COR-L47 (cell line): ENCODE measurements at regions not wholly inside any gene's neighbourhood (a gene's known extent, or its start where the extent isn't known, plus 50 kb on each side); places are given as distances from the start of the nearest gene placed in this dataset.
"Not testable (repeated sequence)": the region's sequence is repeated elsewhere in the genome, so short reads cannot be mapped to it uniquely, and the experiment has no call there.

Experiments
- DNase-seq: peaks from one replicate; lab custom pipeline; 2025; lab: John Stamatoyannopoulos, UW

DNA sequence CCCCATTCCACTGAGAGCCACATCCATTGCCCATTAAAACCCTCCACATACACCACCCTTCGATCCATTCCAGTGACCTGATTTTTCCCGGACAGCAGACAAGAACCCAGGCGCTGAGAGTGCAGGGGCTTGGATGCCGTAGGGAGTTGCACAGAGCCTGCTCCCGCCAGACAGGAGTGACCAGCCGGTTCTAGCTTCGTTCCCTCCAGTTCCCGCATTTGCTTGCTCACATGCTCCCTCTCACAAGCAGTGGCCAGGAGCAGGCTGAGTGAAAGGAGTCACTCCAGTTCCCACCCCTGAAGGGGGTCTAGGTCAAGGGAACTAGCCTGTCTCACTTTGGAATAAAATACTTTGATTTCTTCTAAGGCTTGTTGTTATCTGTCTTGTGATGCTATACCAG, 119.5 kb downstream of the SKIDA1 start:
- no peak for DNase-seq

DNA sequence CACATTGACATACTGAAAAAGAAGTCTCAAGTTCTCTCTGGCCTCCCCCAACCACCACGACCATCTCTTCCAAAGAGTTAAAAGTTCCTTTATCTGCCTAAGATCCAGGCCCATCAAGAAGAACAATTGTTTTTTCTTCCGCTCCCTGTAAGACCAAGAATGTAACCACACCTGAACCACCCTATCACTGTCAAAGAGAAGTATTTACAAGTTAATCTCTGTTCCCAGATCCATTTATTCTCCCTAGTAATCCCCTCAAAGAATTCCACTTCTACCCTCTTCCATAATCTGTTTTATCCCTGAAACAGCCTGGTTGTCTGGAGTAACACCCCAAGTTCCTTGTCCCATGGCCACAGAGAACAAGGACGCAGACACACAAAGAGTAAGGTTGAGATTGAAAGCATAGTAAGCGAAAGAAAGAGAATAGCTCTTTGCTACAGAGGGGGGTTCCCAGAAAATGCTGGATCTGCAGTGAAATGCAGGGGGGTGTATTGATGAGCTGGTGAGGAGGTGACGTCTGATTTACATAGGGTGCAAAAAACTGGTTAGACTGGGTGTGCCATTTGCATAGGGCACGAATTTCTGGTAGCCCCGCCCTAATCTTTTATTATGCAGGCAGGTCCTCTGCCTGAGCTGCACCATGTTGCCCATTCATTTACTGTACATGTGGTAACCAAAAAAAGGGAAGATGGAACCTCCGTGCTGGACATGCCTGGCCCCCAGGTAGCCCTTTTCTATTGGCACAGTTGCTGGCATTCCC, 122.0 kb downstream of the SKIDA1 start:
- no peak for DNase-seq

DNA sequence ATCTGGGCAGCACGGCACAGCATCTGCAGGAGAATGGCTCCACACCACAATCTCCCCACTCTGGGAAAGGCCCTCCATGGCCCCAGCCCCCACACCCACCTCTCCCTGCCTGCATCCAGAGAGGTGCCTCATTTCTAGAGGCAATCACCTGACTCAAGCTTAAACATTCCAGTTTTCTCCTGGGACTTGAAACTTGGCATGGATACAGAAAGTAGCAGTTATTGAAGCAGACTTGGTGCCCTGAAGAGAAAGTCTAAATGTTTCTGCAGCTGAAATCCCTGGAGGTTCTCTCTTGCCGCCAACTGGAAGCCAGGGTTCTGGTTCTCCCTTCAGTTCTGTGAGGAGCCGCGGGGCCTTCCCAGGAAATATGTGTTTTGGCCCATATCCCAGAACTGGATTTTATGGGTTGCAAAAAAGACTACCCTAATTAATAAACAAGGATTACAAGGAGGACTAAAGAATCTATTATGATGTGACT, 122.8 kb downstream of the SKIDA1 start:
- no peak for DNase-seq

DNA sequence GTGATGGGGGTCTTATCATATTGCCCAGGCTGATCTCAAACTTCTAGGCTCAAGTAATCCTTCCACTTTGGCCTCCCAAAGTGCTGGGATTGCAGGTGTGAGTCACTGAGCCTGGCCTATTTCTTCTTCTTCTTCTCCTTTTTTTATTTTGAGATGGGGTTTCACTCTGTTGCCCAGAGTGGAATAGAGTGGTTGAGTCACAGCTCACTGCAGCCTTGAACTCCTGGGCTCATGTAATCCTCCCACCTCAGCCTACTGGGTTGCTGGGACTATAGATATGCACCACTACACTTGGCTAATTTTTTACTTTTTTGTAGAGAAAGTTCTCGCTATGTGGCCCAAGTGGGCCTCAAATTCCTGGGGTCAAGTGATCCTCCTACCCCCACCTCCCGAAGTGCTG, 124.3 kb downstream of the SKIDA1 start:
- no peak for DNase-seq

DNA sequence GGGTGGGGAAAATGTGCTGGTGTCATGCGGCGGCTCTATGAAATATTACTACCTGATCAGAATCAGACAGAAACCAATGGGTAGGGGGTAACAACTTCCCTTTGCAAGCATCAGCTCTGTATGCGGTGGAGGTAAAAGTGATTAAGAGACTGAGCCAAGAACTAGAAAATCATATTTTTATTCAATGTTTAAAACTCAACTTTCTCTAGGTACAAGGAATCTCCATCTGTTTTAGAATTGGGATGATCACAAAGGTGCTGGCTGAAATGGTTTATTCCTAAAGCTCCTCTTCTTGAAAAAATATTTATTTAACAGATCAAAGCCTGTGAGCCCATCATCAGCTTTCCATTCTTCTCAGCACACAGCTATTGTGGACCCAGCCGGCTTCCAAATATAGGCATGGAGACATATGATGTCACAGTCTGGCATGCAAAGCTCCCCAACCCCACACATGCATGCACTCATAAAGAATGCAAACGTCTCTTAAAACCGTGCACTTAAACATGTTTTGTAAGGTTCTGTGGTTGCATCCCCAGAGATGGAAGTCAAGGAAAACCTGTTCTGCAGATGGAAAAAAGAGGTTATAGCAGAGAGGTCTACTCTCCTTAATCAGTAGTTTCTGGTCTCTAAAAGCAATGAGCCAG, 126.0 kb downstream of the SKIDA1 start:
- no peak for DNase-seq

DNA sequence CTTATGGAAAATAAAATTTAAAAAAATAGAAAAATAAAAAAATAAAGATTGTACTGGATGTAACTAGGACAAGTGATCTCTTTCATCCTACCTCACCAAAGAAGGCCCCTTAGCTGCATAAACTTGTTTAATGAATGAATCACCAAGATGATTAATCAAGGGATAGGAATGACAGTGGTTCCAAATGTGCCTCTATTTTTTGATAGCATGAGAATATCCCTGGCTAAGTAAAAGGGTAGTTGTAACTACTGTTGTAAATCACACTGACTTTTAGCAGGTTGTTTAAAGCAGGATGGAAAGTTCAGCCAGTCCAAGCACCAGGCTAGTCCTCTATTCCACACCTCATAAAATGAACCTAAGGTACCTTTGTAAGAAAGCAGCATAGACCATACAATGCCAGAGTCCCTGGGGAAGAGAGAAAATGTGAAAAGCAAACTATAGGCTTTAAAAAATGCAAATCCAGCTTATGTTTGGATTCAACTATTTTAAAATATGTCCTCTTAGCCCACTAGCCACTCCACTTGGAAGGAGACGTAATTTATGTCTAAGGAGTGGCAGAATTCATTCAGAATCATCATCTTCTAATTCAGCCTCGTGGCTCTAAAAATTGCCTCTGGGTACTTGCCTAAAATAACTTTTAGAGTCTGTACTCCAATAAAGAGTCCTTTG, 126.8 kb downstream of the SKIDA1 start:
- no peak for DNase-seq

DNA sequence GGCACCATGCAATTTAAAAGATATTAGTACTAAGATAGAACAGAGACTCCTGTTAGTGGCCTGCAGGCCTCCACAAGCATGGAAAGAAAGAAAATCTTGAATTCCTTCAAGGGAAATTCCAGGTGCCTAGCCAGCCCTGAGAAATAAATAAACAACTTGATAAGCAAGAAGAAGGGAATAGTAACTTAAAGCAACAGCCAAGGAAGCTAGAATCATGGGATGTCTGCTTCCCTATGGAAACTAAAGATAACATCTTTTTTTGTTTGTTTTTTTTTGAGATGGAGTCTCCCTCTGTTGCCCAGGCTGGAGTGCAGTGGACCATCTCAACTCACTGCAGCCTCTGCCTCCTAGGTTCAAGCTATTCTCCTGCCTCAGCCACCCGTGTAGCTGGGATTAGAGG, 128.6 kb downstream of the SKIDA1 start:
- DNase-seq: no peak

DNA sequence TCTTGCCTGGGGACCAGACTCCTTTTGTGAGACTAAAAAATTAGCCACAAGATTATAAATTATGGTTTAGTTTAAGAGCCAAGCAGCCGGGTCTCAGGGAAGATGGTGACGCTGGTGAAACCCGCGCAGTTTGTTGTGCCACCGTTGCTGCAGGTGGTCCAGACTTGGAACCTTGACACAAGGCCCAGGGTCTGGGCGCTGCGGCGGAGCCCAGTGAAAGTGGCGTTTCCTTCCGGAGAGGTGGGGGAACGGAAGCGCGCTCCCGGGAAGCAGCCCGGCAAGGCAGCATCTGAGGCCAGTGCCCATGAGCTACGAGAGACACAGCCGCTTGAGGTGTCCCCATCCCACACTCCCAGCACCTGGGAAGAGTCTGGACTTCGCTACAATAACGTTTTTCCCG, 131.6 kb downstream of the SKIDA1 start:
- DNase-seq: no peak

DNA sequence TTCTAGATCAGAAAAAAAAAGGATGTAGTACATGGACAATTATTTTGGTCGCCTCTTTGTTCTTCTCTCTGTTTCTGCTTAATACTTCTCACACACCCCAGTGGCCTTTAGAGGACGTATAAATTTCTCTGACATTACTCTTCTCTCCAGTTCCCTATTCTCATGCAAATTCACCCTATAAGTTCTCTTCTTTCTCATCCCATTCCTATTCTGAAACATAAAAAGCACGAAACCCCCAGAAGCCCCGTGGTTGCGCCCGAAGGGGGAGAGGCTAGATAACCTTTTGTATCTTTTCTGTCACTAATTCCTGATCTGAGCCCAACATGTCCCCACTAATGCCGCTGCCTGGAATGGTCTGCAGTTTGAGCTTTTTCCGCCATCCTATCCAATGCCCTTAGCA, 136.9 kb downstream of the SKIDA1 start:
- no peak for DNase-seq

DNA sequence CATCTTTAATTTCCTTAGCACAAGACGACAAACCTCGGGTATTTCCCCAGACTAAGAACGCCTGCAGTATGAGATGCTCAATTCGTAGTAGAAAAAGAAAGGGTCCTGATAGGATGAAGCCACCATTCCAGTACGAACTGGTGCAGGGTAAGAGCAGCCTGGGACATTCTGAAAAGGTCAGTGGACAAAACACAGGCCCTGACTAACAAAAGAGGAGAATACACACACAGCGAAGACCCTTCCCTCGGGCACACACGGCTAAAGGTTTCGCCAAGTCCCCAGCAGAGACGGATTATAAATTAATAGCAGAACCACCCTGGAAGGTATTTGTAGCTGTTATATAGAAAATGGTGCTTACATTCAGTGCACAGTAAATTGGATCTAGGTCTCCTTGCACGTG, 137.6 kb downstream of the SKIDA1 start:
- DNase-seq: no peak

DNA sequence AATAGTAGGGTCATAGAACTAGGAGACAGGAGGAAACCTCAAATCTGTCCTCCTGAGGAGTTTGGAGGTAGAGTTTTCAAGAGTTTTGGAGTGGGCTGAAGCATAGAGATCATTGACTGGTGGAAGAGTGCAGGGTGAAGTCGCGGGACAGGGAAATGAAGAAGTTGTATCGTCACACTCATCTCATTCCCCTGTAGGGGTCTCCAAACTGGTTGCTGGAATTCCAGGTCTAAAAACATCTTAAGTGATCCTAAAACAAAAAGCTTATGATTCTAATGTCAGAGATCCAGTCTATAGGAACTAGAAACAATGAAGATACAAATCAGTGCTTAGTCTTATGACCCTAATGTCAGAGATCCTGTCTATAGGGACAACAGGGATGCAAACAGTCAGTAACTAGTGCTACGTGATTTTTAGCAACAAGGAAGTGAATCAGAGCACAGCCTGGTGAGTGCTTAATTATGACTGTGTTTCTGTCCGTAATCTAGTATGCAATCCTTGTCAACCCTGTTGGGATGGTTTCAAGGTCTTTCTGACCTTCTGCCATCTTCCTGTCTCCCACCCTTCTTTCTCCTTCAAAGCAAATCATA, 139.4 kb downstream of the SKIDA1 start:
- no peak for DNase-seq

DNA sequence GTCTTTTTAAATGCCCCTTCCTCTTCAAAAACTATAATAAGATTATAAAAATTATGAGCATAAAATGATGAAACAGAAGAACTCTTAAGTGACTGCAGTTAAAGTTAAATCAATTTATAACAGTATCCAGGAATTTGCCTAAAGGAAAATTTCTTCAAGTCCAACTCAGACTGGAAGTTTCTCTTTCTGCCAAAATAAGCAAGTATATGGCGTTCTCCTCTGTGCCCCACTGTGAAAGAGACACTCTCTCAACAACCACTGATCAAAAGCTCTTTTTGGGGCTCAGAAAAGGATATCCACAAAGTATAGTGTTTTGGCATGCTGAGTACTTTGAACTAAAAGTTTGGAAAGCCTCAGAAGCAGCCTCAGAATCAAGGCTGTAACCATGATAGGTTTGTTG, 139.9 kb downstream of the SKIDA1 start:
- no peak for DNase-seq

DNA sequence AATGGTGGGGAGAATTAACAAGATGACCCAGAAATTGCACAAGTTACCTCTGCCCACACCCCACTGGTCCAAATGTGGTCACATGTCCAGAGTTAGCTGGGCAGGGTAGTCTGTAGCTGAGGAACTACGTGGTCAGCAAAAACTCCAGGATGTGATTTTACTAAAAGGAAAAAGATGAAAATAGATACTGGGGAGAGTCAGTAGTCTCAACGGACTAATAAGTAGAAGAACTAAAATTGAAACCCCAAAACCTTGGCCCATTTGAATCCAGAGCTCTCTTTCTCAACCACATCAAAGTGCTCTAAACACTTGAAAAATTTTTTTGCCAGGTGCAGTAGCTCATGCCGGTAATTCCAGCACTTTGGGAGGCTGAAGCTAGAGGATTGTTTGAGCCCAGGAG, 146.3 kb downstream of the SKIDA1 start:
- DNase-seq: no peak

DNA sequence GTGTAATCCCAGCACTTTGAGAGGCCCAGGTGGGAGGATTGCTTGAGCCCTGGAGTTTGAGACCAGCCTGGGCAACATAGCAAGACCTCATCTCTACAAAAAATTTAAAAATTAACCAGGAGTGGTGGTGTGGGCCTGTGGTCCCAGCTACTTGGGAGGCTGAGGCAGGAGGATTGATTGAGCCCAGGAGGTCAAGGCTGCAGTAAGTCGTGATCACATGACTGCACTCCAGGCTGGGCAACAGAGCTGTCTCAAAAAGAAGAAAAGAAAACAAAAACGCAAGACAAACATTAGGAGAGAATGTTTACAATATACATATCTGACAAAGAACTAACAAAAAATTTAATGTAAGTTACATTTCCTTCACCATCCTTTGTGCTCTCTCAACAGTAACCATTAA, 150.2 kb downstream of the SKIDA1 start:
- DNase-seq: not testable (repeated sequence)

DNA sequence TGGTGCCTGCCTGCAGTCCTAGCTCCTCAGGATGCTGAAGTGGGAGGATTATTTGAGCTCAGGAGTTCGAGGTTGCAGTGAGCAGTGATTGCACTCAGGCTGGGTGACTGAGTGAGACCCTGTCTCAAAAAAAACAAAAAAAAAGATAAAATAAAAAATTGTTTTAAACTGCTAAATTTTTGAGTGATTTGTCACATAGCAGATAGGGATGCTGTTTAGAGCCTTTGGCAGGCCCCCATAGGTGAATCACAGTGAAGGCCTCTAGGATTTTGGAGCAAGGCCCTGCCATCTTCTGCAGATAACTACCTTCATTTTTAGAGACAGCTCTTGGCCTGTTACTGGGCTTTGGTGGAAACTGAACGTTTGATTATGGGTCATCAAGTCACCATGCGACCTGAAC, 151.6 kb downstream of the SKIDA1 start:
- not testable (repeated sequence) for DNase-seq

DNA sequence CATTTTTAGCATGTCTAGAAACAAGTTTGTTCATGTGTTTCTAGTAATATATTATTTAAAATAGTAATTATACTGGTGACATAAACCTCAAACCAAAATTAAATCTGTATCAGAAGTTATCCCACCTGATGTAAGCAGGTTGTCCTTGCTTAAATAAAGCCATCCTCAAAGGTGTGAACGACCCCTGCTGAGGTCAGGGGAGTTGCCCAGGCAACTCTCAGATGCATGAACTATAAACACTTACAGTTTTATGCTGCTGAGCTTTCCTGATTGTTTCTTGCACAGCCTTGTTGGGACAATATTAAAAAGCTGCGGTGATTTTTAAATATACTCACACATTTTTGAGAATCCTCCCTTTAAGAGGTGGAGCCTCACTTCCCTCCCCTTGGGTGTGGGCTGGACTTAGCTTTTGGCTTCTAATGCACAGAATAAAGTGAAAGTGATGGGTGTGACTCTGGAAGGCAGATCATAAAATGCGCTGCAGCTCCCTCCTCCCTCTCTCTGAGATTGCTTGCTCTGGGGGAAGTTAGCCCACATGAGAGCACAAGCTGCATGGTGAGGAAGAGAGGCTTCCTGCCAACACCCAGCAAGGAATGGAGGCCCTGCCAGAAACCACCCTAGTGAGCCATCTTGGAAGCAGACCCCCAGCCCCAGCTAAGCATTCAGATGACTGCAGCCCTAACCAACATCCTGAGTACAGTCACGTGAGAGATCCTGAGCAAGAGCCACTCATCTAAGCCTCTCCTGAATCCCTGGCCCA, 152.7 kb downstream of the SKIDA1 start:
- no peak for DNase-seq

DNA sequence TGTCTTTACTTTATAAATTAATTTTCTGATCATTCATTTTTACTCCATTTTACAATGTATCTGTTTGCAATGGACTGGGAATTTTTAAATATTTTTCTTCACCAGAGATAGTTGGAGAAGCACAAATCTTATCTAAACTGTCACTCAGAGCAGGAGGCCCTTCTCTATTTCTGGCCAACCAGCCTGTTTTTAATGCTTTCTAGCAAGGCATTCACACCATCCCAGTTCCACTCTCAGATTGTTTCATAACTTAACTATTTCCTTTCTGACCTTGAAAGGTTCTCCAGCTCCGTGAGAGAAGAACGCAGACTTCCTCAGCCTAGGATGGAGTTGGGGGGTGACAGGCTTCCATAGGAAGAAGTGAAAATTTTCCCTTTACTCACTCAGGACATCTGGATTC, 155.8 kb downstream of the SKIDA1 start:
- no peak for DNase-seq

DNA sequence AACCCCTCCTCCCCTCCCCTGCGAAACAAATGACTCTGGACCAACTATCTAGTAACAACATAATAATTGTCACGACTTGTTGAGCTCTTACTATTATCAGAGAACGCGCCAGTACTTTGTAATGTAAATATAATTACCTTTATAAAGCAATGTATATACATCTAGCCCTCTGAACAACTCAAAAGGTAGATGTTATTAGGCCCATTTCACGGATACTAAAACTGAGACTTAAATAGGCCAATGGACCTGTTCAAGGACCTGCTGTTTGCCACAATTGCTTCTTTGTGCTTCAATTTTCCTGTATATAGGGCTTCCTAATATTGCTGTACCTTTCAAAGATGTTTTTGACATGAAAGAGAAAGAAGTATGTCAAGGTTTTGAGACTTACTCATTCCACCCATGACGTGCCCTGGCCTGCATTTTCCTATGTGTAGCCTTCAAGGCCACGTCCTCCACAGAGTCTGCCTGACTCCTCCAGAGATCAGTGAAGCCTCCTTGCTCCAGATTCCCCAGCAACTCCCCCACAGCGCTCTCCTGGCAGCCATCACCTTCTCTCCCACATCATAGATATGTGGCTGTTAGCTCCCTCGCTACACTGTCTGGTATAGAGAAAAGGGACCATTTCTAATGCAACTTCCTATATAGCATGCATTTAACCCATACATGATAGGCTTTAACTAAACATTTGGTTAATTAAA, 156.6 kb downstream of the SKIDA1 start:
- no peak for DNase-seq

DNA sequence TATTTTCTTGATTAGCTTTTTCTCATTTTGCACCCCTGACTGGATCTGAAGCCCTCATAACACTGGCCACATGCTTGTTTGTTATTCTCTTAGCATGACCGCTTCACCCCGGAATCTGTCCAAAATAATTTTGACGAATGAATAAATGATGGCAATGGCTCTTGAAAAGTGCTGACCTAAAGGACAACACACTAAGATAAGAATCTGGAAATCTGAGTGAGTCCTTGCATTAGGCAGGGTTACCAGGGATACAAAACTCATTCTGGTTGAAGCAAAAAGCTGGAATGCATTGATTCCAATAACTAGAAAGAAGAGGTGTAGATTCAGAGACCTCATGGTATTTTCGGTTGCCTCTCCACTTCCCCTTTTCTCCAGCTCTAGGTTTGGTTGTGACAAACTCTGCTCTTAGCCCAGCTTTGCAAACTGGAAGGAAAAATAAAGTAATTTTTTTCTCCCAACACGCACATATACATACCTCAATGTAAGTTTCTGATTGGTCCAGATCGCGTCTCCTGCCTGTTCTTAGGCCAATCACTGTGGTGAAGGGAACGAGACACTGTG, 157.4 kb downstream of the SKIDA1 start:
- no peak for DNase-seq

DNA sequence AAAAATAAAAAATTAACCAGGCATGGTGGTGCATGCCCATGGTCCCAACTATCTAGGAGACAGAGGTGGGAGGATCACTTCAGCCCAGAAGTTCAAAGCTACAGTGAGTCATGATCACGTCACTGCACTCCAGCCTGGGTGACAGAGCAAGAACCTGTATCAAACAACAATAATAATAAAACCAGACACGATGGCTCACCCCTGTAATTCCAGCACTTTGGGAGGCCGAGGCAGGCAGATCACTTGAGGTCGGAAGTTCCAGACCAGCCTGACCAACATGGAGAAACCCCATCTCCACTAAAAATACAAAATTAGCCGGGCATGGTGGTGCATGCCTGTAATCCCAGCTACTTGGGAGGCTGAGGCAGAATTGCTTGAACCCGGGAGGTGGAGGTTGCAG, 159.4 kb downstream of the SKIDA1 start:
- not testable (repeated sequence) for DNase-seq
